GM18870 (cell line): ENCODE measurements at regions not wholly inside any gene's neighbourhood (a gene's known extent, or its start where the extent isn't known, plus 50 kb on each side); places are given as distances from the start of the nearest gene placed in this dataset.
"Not testable (repeated sequence)": the region's sequence is repeated elsewhere in the genome, so short reads cannot be mapped to it uniquely, and the experiment has no call there.

Source experiments
- ATAC-seq: cut with Tn5 transposase; IDR thresholded peaks from one replicate; pipeline ENCODE4 v1.9.1; 2021; ENCODE audit warnings: moderate library complexity; ENCODE audit not compliant: unreplicated experiment

- ATAC-seq: no peak
Measured at GRCh38 chr14:30256627-30257026, 302.3 kb upstream of the G2E3 start.

- ATAC-seq: no peak
Measured at GRCh38 chr14:30257946-30258661, 300.9 kb upstream of the G2E3 start.

- no peak for ATAC-seq
Measured at GRCh38 chr14:30260833-30261607, 297.9 kb upstream of the G2E3 start.

DNA sequence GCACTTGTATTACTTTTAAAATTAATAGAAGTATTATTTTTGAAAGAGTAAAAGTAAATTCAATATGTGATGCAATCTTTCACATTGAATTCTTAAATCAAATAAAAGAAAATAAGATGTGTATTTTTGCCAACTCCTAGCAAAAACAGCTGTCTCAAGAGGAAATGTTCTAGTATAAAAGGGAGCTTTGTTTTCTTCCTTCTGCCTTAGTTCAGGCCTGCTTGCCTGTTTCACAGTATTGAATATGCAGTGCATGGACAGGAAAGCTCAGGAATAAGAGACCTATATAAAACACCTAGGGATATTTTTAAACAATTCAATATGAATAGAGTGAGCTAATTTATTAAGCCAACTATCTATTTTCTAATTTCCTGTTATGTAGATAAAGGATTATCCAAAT is 294.8 kb upstream of the G2E3 start:
- no peak for ATAC-seq

DNA sequence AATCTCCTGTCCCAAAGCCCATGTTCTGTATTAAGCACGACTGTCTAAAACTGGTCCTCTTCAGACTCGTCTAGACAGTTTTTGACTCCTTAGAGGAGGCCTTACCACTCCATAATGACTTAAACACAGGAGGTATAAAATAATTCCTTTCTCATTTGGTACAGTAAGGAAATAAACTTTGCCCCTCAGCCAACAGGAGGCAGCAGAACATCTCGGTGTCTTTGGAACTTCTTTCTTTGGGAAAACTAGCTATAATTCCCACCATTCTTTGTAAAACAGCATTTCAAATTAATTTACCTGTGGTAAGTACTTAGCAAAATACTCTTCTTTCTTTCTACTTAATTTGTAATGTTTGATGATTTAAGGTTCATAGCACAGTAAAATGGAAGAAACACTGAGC is 292.7 kb upstream of the G2E3 start:
- no peak for ATAC-seq

DNA sequence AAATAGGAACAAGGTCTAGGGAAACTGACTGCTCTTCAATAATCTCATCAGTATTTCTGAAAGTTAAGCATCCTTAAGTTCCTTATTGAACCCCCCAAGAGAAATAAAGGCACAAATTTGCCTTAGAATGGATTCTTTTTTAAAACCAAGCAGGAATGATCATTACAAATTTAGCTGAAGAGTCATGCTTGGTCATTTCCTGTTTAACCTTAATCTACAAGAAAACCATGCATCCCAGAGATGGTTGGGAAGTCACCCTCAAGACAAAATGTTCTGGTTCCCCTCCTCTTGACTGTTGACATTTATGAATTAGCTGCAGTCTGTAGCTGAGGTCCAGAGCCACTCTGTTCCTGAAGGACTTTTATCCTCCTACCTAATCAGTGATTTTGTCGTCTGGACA is 291.8 kb upstream of the G2E3 start:
- ATAC-seq: no peak

GRCh38 chr14:30270200-30271161 is 288.5 kb upstream of the G2E3 start:
- ATAC-seq: peak; percentile 98

DNA sequence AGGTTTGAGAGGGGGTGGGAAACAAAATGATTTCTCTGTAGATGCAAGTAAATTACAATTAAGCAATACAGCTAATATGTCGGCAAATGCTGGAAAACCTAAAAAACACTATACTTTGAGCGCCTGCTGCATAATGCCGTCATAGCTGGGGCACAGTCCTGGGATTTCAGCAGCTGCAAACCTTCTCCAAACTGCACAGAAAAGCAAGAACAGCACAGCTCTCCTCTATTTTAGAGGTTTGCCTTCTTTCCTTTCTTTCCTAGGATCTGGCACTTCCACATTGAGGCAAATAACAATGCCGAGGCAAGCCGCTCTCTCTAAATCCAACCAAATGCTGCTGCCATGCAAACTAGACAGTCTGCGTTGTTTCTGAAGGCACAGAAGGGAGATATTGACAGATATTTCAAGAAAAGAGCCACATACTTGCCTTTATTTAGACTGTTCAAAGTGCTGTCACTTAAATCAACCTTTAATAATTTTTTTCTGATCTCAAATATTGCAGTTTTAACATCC is 287.1 kb upstream of the G2E3 start:
- no peak for ATAC-seq

GRCh38 chr14:30272848-30273832 is 285.8 kb upstream of the G2E3 start:
- ATAC-seq: no peak

DNA sequence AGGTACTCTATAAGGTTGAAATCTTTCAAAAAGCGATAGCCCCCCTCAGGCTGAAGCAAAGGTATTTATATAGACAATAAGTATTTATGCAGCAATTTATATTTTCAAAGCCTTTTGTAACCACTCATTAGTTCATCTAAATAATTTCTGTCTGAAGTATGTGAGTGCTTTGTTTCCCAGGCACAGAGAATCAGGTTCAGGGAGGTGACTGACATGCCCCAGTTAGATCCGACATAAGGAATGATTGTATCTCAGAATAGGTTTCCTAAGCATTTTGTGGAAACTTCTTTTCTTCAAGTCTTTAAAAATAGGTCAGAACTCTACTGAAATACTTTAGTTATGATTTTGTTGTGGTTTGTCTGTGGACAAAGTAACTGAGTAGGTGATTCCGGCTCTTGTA is 283.4 kb upstream of the G2E3 start:
- no peak for ATAC-seq

- no peak for ATAC-seq
Measured at GRCh38 chr14:30277268-30277667, 281.7 kb upstream of the G2E3 start.

DNA sequence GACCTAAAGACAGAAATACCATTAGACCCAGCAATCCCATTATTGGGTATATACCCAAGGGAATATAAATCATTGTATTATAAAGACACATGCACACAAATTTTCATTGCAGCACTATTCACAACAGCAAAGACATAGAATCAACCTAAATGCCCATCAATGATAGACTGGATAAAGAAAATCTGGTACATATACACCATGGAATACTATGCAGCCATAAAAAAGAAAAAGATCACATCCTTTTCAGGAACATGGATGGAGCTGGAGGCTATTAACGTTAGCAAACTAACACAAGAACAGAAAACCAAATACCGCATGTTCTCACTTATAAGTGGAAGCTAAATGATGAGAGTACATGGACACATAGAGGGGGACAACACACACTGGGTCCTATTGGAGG is 280.1 kb upstream of the G2E3 start:
- not testable (repeated sequence) for ATAC-seq

- no peak for ATAC-seq
Measured at GRCh38 chr14:30283822-30284446, 275.0 kb upstream of the G2E3 start.

- ATAC-seq: no peak
Measured at GRCh38 chr14:30284808-30285207, 274.1 kb upstream of the G2E3 start.

- ATAC-seq: no peak
Measured at GRCh38 chr14:30287579-30288445, 271.1 kb upstream of the G2E3 start.

GRCh38 chr14:30290001-30290400 is 269.0 kb upstream of the G2E3 start:
- ATAC-seq: no peak

GRCh38 chr14:30291216-30291615 is 267.7 kb upstream of the G2E3 start:
- no peak for ATAC-seq

DNA sequence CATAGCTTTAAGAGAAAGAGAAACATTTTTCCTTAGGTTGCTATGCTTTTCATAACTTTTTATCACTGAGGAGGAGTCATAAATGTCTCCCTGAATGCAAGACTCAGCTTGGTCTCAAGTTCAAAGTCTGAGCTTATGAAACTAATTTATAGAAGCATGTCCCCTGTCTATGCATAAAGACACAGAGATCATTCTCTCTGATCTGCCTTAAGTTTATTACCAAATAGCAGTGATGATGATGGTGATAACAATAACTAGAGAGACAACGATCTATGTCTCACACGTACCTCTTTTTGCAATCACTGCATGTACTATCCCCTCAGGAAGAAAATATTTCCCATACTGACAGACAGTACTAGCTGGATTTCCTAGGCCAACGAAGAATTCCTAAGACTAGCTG is 266.4 kb upstream of the G2E3 start:
- ATAC-seq: no peak

GRCh38 chr14:30295980-30296379 is 263.0 kb upstream of the G2E3 start:
- ATAC-seq: no peak
